Activated CD8-positive, alpha-beta memory T cell treated with anti-CD3 and anti-CD28 coated beads, Interleukin-2, amount 10 ng/mL, durations not matched to agents 7 days and 5 days (primary cell): ENCODE measurements at regions not wholly inside any gene's neighbourhood (a gene's known extent, or its start where the extent isn't known, plus 50 kb on each side); places are given as distances from the start of the nearest gene placed in this dataset.
"Not testable (repeated sequence)": the region's sequence is repeated elsewhere in the genome, so short reads cannot be mapped to it uniquely, and the experiment has no call there.

Experiments used
- ATAC-seq: fragments of 150-1000 bp; cut with Tn5 transposase; one replicate; pipeline ENCODE4 v1.10.0; 2021; ENCODE audit warnings: moderate library complexity
- CTCF ChIA-PET: fragments of 350-600 bp; sonication (Branson Sonifier 250); formaldehyde crosslinking; loops from one replicate; lab custom pipeline; 2021; ENCODE audit warnings: antibody characterized with exemption; lab: Charles Lee
- DNase-seq: peaks from one replicate; pipeline ENCODE4 v3.0.0-alpha.2; 2020
- H3K27ac Mint-ChIP-seq: one replicate; pipeline ENCODE4 v1.8.0; 2021; ENCODE audit warnings: mild to moderate bottlenecking, mixed read lengths
- H3K27me3 Mint-ChIP-seq: one replicate; pipeline ENCODE4 v1.8.0; 2021; ENCODE audit warnings: mixed read lengths
- H3K36me3 Mint-ChIP-seq: one replicate; pipeline ENCODE4 v1.8.0; 2021; ENCODE audit warnings: mild to moderate bottlenecking, mixed read lengths
- H3K4me1 Mint-ChIP-seq: one replicate; pipeline ENCODE4 v1.8.0; 2021; ENCODE audit warnings: mixed read lengths
- H3K4me3 Mint-ChIP-seq: one replicate; pipeline ENCODE4 v1.8.0; 2021; ENCODE audit warnings: mild to moderate bottlenecking, moderate library complexity, mixed read lengths
- H3K9me3 Mint-ChIP-seq: one replicate; pipeline ENCODE4 v1.8.0; 2022; ENCODE audit warnings: low read depth, mixed read lengths

DNA sequence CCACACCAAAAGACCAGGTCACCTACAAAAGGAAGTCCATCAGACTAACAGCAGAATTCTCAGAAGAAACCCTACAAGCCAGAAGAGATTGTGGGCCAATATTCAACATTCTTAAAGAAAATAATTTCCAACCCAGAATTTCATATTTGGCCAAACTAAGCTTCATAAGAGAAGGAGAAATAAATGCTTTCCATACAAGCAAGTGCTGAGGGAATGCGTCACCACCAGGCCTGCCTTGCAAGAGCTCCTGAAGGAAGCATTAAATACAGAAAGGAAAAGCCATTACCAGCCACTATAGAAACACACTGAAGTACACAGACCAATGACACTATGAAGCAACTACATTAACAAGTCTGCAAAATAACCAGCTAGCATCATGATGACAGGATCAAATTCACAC, 209.0 kb downstream of the IPMK start:
- H3K36me3 Mint-ChIP-seq, CTCF ChIA-PET, DNase-seq, H3K4me1 Mint-ChIP-seq, ATAC-seq, H3K9me3 Mint-ChIP-seq, H3K27me3 Mint-ChIP-seq, H3K4me3 Mint-ChIP-seq, H3K27ac Mint-ChIP-seq: not testable (repeated sequence)

DNA sequence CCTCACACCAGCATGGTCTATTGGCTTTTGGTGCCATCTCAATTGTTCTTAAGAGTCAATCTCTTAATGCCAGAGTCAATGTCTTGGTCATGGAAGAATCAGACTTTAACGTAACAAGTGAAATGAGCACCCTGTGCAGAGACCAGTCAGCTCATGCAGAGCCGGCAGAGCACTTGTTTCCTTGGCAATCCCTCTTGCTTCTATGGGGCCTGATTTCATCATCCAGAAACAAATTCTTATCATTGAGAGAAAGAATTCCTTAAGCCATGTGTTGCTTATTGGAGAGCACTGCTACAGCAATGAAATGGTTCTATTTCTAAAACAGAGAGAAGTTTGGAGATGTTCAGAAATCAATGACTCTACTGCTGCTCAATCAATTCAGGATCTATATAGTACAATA, 212.8 kb downstream of the IPMK start:
- CTCF ChIA-PET = interaction anchor here (0.7 kb wide), 1 partner anchor 999 kb away, joined by 4 read pairs; no protein-coding TSS in a partner anchor
- no peak for DNase-seq
- H3K36me3 Mint-ChIP-seq = no peaks in the 10 kb centered on the region

DNA sequence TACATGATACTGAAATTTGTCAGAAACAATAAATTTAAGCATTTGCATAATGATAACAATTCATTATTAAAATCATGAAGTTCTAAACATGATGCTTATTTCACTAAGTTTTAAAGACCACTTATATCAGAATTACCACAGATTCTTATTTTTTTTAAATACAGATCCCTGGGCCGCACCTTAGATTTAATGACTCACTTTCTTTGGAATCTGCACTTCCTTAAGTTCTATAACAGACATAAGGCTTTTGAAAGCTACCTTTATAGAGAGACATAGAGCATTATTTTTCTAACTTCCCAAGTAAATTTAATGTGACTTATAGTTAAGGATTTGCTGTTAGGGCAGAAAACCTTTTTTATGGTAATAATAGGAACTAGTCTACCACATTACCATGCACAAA, 214.9 kb downstream of the IPMK start:
- CTCF ChIA-PET = interaction anchor here (1.2 kb wide), 1 partner anchor 10 kb away, joined by 3 read pairs; no protein-coding TSS in a partner anchor
- DNase-seq = no peak
- Mint-ChIP-seq H3K9me3 (no peaks in the 10 kb centered on the region), H3K4me3 (no peak overlapping the region), H3K4me1 (no peaks in the 10 kb centered on the region), H3K27ac (no peak overlapping the region), H3K27me3 (no peaks in the 10 kb centered on the region), H3K36me3 (no peaks in the 10 kb centered on the region)
- ATAC-seq = no peak

More for the DNA sequence above, 212.8 kb downstream of the IPMK start:
- Mint-ChIP-seq H3K9me3 (no peaks in the 10 kb centered on the region), H3K4me3 (no peak overlapping the region), H3K27ac (no peak overlapping the region), H3K27me3 (no peaks in the 10 kb centered on the region), H3K4me1 (no peaks in the 10 kb centered on the region)
- ATAC-seq = no peak

DNA sequence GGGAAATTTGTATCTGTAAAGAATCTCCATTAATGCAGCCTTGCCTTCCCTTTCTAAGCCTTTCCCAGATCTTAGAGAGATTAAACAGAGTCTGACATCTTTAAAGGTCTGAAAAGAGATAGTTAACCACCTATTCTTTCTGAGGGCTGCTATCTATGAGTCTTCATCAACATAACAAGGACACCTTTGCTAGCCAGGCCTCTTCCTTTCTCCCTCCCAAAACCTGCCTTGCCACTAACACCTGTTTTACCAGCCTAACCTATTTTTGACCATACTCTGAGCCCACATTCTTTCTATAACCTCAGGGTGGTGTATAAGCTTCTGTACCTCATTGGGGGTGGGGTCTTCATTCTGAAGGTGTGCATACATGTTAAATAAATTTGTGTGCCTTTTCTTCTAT, 217.1 kb downstream of the IPMK start:
- no peak for DNase-seq
- CTCF ChIA-PET = no interaction called here
- no peaks in the 10 kb centered on the region for H3K36me3 Mint-ChIP-seq
- H3K4me1 Mint-ChIP-seq = no peaks in the 10 kb centered on the region
- H3K27ac Mint-ChIP-seq = no peak overlapping the region
- no peak for ATAC-seq
- no peaks in the 10 kb centered on the region for H3K9me3 Mint-ChIP-seq
- no peaks in the 10 kb centered on the region for H3K27me3 Mint-ChIP-seq
- H3K4me3 Mint-ChIP-seq = no peak overlapping the region

DNA sequence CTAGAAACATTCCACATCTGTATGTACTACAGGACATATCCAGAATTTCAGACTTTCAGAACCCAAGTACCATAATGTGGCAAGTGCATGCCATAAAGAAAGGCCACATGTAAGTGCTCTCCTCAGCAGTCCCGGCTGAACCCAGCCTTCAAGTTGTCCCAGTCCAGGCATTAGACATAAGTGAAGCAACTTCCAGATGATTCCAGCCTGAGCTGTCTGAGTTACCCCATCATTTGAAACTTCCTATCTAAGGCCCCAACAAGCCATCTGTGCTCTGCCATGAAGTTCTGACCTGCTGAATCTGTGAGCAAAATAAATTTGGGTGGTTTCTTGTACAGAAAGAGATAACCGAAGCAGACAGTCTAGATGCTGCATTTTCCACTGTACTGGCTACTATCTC, 218.8 kb downstream of the IPMK start:
- H3K27me3 Mint-ChIP-seq = no peaks in the 10 kb centered on the region
- no peak overlapping the region for H3K4me3 Mint-ChIP-seq
- ATAC-seq (no peak), DNase-seq (no peak)
- CTCF ChIA-PET = no interaction called here
- no peak overlapping the region for H3K27ac Mint-ChIP-seq
- no peaks in the 10 kb centered on the region for H3K9me3 Mint-ChIP-seq
- H3K4me1 Mint-ChIP-seq = no peaks in the 10 kb centered on the region
- no peaks in the 10 kb centered on the region for H3K36me3 Mint-ChIP-seq

DNA sequence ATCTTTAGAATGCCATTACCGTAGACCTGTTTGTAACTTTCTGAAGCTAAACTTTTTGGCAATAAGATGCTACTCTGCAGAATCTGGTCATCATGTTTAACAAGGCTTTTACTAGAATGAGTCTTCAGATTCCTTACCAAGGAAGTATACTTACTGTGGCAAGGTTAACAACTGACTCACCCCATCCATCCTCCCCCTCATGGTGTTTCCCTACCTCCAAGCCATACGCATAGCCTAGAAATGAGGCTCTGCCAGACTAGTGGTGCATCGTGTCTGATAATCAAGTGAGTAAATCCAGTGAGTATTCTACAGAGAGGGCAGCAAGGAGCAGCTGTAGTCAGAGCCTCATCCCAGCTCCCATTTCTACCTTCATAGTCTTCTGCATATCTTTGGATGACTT, 223.6 kb downstream of the IPMK start:
- DNase-seq (no peak), ATAC-seq (no peak)
- H3K27ac Mint-ChIP-seq = no peak overlapping the region
- CTCF ChIA-PET = interaction anchor here (0.6 kb wide), 1 partner anchor 48 kb away, joined by 3 read pairs; no protein-coding TSS in a partner anchor
- no peaks in the 10 kb centered on the region for H3K4me1 Mint-ChIP-seq
- H3K9me3 Mint-ChIP-seq = no peaks in the 10 kb centered on the region
- no peak overlapping the region for H3K4me3 Mint-ChIP-seq
- H3K36me3 Mint-ChIP-seq = no peaks in the 10 kb centered on the region
- no peaks in the 10 kb centered on the region for H3K27me3 Mint-ChIP-seq

DNA sequence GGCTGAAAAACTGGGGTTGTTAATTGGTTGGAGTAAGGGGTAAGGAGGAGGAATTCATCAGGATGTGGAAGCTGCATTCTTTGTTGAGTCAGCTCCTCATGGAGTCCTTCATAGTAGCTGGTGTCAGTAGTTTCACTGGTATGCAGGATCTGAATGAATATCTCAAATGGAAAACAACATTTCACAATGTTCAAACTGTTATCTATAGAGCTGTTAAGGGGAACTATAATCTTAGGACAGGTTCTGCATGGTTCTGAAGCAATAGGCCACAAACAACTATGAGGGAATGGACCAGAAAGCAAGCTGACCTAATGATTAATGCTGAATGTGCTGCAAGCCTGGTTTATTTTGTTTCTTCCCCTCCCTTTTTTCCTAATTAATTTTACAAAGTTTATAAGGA, 225.8 kb downstream of the IPMK start:
- Mint-ChIP-seq H3K27ac (no peak overlapping the region), H3K27me3 (no peaks in the 10 kb centered on the region), H3K4me3 (no peak overlapping the region), H3K36me3 (no peaks in the 10 kb centered on the region), H3K9me3 (no peaks in the 10 kb centered on the region), H3K4me1 (no peaks in the 10 kb centered on the region)
- DNase-seq = no peak
- no peak for ATAC-seq
- CTCF ChIA-PET = no interaction called here

DNA sequence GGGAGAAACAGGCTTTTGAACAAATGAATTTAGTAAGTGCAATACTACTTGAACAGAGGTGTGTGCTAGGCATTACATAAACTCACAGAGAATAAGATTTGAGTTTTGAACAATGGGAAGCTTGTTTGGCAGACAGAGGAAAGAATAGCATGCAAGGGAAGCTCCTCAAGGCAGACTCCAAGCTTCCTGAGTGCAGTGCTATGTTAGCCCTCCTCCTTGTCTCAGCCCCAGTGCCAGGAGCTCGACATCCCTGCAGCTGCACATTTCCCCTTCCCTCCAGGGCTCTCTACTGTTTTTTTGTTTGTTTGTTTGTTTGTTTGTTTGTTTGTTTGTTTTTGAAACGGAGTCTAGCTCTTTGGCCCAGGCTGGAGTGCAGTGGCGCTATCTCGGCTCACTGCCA, 237.5 kb downstream of the IPMK start:
- Mint-ChIP-seq H3K27me3 (no peaks in the 10 kb centered on the region), H3K4me3 (no peak overlapping the region), H3K9me3 (peaks cover 1% of the 10 kb centered on the region), H3K27ac (no peak overlapping the region), H3K4me1 (no peaks in the 10 kb centered on the region), H3K36me3 (no peaks in the 10 kb centered on the region)
- CTCF ChIA-PET = no interaction called here
- ATAC-seq (no peak), DNase-seq (no peak)

DNA sequence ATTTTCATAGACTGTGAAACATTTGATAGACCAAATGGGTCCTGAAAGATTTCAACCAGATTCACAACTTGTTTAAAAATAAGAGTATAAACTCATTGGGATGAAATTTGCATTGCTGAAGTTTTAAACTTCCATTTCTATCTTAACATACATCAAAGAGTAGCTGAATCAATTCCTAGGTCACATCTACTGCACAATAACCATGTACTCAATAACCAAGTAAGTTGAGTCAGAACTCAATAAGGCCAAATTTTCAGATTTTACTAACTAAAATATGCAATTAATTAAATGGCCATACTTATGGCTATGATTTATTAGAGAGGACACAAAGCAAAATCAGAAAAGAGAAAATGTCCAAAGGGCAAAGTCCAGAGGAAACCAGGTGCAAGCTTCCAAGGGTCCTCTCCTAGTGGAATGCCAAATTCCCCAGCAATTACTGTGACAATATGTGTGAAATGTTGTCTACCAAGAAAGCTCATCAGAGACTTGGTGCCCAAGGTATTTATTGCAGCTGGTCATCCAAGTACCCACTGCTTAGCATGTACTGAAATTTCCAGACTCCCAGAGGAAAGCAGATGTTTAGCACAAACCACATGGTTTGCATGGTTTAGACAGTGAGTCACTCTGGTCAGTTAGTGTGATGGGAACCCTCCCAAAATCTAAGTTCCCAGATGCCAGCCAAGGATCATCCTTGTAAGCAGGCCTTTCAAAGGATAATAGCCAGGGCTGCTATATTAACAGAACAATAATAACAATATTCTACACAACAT, 238.9 kb downstream of the IPMK start:
- H3K4me3 Mint-ChIP-seq = no peak overlapping the region
- H3K4me1 Mint-ChIP-seq = no peaks in the 10 kb centered on the region
- CTCF ChIA-PET = no interaction called here
- no peak overlapping the region for H3K27ac Mint-ChIP-seq
- H3K36me3 Mint-ChIP-seq = no peaks in the 10 kb centered on the region
- peaks cover 1% of the 10 kb centered on the region for H3K9me3 Mint-ChIP-seq
- H3K27me3 Mint-ChIP-seq = no peaks in the 10 kb centered on the region
- ATAC-seq (no peak), DNase-seq (no peak)

DNA sequence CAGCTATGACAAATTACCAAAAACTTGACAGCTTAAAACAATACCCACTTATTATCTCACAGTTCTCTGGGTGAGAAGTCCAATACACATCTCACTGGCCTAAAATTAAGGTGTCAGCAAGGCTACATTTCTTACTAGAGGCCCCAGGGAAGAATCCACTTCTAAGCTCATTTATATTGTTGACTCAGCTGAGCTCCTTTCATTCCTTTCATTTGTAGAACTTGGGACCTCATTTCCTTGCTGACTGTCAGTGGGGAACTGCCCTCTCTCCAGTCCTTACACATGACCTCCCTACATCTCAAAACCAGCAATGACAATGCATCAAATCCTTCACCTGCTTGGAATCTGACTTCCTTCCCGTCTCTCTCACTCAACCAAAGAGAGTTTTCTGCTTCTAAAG, 240.3 kb downstream of the IPMK start:
- DNase-seq (no peak), ATAC-seq (no peak)
- no peaks in the 10 kb centered on the region for H3K36me3 Mint-ChIP-seq
- CTCF ChIA-PET = no interaction called here
- H3K27me3 Mint-ChIP-seq = no peaks in the 10 kb centered on the region
- H3K27ac Mint-ChIP-seq = no peak overlapping the region
- no peak overlapping the region for H3K4me3 Mint-ChIP-seq
- H3K9me3 Mint-ChIP-seq = peaks cover 1% of the 10 kb centered on the region
- H3K4me1 Mint-ChIP-seq = peaks cover 3% of the 10 kb centered on the region

DNA sequence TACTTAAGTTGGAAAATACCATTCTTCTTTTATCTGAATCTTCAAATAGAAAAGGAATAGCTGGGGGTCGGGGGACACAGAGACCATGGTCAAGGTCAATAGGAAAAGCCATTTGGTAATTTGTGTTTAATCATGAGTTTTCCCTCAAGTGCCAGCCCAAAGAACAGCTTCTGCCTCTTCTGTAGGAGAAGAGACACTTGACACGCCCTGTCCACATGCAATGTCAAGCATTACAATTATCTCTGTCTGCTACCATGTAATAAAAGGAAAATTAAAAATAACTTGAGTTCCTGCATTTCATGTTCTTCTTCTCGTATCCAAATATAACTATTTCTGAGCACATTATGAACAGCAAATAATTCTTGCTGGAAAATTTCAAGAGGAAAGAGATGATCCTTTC, 241.7 kb downstream of the IPMK start:
- Mint-ChIP-seq H3K27ac (no peak overlapping the region), H3K27me3 (no peaks in the 10 kb centered on the region), H3K4me3 (no peak overlapping the region), H3K4me1 (peaks cover 3% of the 10 kb centered on the region), H3K36me3 (no peaks in the 10 kb centered on the region), H3K9me3 (peaks cover 1% of the 10 kb centered on the region)
- ATAC-seq = no peak
- no peak for DNase-seq
- CTCF ChIA-PET = no interaction called here

DNA sequence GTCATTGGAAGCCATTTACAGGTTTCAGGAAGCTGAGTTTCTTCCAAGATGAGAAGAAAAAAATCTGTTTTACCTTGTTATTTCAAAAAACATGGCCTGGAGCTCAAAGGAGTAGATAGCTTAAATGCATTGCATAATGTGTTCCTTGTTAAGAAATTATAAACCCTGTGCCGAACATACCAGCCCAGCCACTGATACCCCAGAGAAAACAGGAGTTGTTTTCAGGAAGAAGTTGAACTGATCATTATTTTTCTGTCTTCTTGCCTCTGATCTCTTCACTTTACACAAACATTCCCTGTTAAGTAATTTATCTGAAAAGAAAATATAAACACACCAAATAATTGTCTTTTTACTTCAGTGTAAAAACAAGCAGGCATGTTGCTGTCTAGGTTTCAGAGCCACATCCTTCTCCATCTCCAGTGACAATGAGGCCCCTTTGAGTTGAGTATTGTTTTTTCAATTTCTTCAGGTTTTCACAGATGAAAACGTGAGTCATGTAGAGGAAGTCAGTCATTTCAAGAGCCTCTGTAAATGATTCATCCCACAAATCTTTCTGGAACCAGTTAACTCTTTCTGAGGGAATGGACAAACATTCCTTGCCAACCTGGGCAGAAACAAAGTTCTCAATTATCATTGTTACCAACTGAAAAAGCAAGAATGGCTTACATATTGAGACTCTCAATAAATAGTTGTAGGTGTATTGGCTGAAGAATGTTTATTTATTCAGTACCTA, 244.2 kb downstream of the IPMK start:
- H3K27ac Mint-ChIP-seq = no peak overlapping the region
- DNase-seq = no peak
- CTCF ChIA-PET = no interaction called here
- peaks cover 3% of the 10 kb centered on the region for H3K4me1 Mint-ChIP-seq
- no peaks in the 10 kb centered on the region for H3K36me3 Mint-ChIP-seq
- no peak for ATAC-seq
- H3K4me3 Mint-ChIP-seq = no peak overlapping the region
- H3K27me3 Mint-ChIP-seq = no peaks in the 10 kb centered on the region
- H3K9me3 Mint-ChIP-seq = peaks cover 1% of the 10 kb centered on the region

DNA sequence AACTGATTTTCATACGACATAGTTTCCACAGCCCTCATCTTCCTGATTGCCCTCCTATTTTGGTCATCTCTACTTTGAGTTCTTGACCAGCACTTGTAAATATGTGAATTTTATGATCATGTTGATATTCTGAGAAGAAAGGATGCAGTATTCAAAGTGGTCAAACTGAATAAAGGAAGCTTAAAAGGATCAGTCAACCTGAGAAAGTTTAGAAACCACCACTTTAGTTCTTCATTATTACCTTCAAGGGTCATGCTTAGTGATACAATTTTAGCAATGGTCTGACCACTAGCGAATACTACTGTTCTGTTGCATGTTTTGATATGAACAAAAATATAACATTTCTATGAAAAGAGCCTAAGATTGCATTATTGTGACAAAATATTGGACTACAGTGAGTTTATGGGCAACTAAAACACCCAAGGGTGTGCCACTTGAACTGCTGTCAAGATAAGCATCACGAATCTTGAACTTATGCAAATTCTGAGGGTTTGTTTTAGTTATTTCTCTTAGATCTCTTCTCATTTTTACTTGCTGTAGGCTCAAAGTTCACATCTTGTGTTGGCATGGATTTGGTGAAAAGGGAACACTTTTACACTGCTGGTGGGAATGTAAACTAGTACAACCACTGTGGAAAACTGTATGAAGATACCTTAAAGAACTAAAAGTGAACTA, 247.7 kb downstream of the IPMK start:
- peaks cover 3% of the 10 kb centered on the region for H3K4me1 Mint-ChIP-seq
- no peak for ATAC-seq
- no peaks in the 10 kb centered on the region for H3K36me3 Mint-ChIP-seq
- no peak overlapping the region for H3K4me3 Mint-ChIP-seq
- H3K9me3 Mint-ChIP-seq = no peaks in the 10 kb centered on the region
- no peaks in the 10 kb centered on the region for H3K27me3 Mint-ChIP-seq
- no peak for DNase-seq
- H3K27ac Mint-ChIP-seq = no peak overlapping the region
- CTCF ChIA-PET = no interaction called here
